ENCODE measurements at regions not wholly inside any gene's neighbourhood (a gene's known extent, or its start where the extent isn't known, plus 50 kb on each side); places are given as distances from the start of the nearest gene placed in this dataset.
"Not testable (repeated sequence)": the region's sequence is repeated elsewhere in the genome, so short reads cannot be mapped to it uniquely, and the experiment has no call there.

GRCh38 chr4:114043116-114043515, 63.7 kb upstream of the ARSJ start:
- no peak overlapping the region for H3K4me3 ChIP-seq
- no peak overlapping the region for H3K4me2 ChIP-seq
- H3K79me2 ChIP-seq: no peaks in the 10 kb centered on the region
- no peaks in the 10 kb centered on the region for H3K9me2 ChIP-seq (replicated peaks; ENCODE audit: insufficient read depth)
- no peaks in the 10 kb centered on the region for H3K4me1 ChIP-seq (ENCODE audit: insufficient read depth)
- H3K27me3 ChIP-seq: no peaks in the 10 kb centered on the region
- H3K9me3 ChIP-seq (ENCODE audit: low read depth): no peaks in the 10 kb centered on the region
- H2AFZ ChIP-seq: no peak overlapping the region
- no peaks in the 10 kb centered on the region for H3K36me3 ChIP-seq (replicated peaks; ENCODE audit: insufficient read depth, low read depth)
- H3K27ac ChIP-seq: no peak overlapping the region
- no peaks in the 10 kb centered on the region for H4K20me1 ChIP-seq (ENCODE audit: insufficient read depth, poor library complexity, severe bottlenecking)
- TF ChIP-seq CTCF (IDR thresholded peaks at IDR 0.05; ENCODE audit: poor library complexity): no peak
- TF ChIP-seq EZH2 (IDR thresholded peaks at IDR 0.05; ENCODE audit: borderline replicate concordance): no peak
- no peak for TF ChIP-seq EZH2phosphoT487 (IDR thresholded peaks at IDR 0.05; ENCODE audit: low read depth, severe bottlenecking, unreplicated experiment)
- DNase-seq (ENCODE audit: low spot score): no peak

GRCh38 chr4:114044351-114044750, 64.9 kb upstream of the ARSJ start:
- H3K9me2 ChIP-seq (replicated peaks; ENCODE audit: insufficient read depth); H3K4me2 ChIP-seq; H4K20me1 ChIP-seq (ENCODE audit: insufficient read depth, poor library complexity, severe bottlenecking); H3K79me2 ChIP-seq; DNase-seq (ENCODE audit: low spot score); H3K27me3 ChIP-seq; H3K4me1 ChIP-seq (ENCODE audit: insufficient read depth); H3K36me3 ChIP-seq (replicated peaks; ENCODE audit: insufficient read depth, low read depth); H2AFZ ChIP-seq; H3K9me3 ChIP-seq (ENCODE audit: low read depth); H3K27ac ChIP-seq; H3K4me3 ChIP-seq: not testable (repeated sequence)
- WGBS (ENCODE audit: low lambda C conversion rate, missing lambda C conversion rate): 95% methylated on average over 14 of the region's 14 CpGs

GRCh38 chr4:114046331-114046730, 66.9 kb upstream of the ARSJ start:
- Histone ChIP-seq H4K20me1 (ENCODE audit: insufficient read depth, poor library complexity, severe bottlenecking) (no peaks in the 10 kb centered on the region), H3K4me3 (no peak overlapping the region), H3K79me2 (no peaks in the 10 kb centered on the region), H3K27ac (no peak overlapping the region), H3K4me1 (ENCODE audit: insufficient read depth) (no peaks in the 10 kb centered on the region), H3K9me2 (replicated peaks; ENCODE audit: insufficient read depth) (no peaks in the 10 kb centered on the region), H3K9me3 (ENCODE audit: low read depth) (no peaks in the 10 kb centered on the region), H3K36me3 (replicated peaks; ENCODE audit: insufficient read depth, low read depth) (no peaks in the 10 kb centered on the region), H2AFZ (no peak overlapping the region), H3K4me2 (no peak overlapping the region), H3K27me3 (no peaks in the 10 kb centered on the region)
- WGBS (ENCODE audit: low lambda C conversion rate, missing lambda C conversion rate): 83% methylated on average over 3 of the region's 3 CpGs
- TF ChIP-seq EZH2 (IDR thresholded peaks at IDR 0.05; ENCODE audit: borderline replicate concordance) (no peak), CTCF (IDR thresholded peaks at IDR 0.05; ENCODE audit: poor library complexity) (no peak), EZH2phosphoT487 (IDR thresholded peaks at IDR 0.05; ENCODE audit: low read depth, severe bottlenecking, unreplicated experiment) (no peak)
- DNase-seq (ENCODE audit: low spot score): no peak

- not testable (repeated sequence) for H3K36me3 ChIP-seq (replicated peaks; ENCODE audit: insufficient read depth, low read depth); H3K4me2 ChIP-seq; H4K20me1 ChIP-seq (ENCODE audit: insufficient read depth, poor library complexity, severe bottlenecking); H3K4me1 ChIP-seq (ENCODE audit: insufficient read depth); H3K27ac ChIP-seq; H3K4me3 ChIP-seq; H3K27me3 ChIP-seq; H3K79me2 ChIP-seq; H2AFZ ChIP-seq; DNase-seq (ENCODE audit: low spot score); H3K9me3 ChIP-seq (ENCODE audit: low read depth); H3K9me2 ChIP-seq (replicated peaks; ENCODE audit: insufficient read depth)
- WGBS (ENCODE audit: low lambda C conversion rate, missing lambda C conversion rate): 83% methylated on average over 3 of the region's 3 CpGs
Measured at GRCh38 chr4:114048154-114048553, 68.7 kb upstream of the ARSJ start.

- H3K9me2 ChIP-seq (replicated peaks; ENCODE audit: insufficient read depth): no peaks in the 10 kb centered on the region
- 90% methylated on average over 4 of the region's 4 CpGs for WGBS (ENCODE audit: low lambda C conversion rate, missing lambda C conversion rate)
- H3K27ac ChIP-seq: no peak overlapping the region
- H4K20me1 ChIP-seq (ENCODE audit: insufficient read depth, poor library complexity, severe bottlenecking): no peaks in the 10 kb centered on the region
- H3K27me3 ChIP-seq: no peaks in the 10 kb centered on the region
- no peaks in the 10 kb centered on the region for H3K36me3 ChIP-seq (replicated peaks; ENCODE audit: insufficient read depth, low read depth)
- no peak overlapping the region for H2AFZ ChIP-seq
- no peak overlapping the region for H3K4me2 ChIP-seq
- no peaks in the 10 kb centered on the region for H3K79me2 ChIP-seq
- DNase-seq (ENCODE audit: low spot score): no peak
- TF ChIP-seq CTCF (IDR thresholded peaks at IDR 0.05; ENCODE audit: poor library complexity) (no peak), EZH2phosphoT487 (IDR thresholded peaks at IDR 0.05; ENCODE audit: low read depth, severe bottlenecking, unreplicated experiment) (no peak)
- H3K4me1 ChIP-seq (ENCODE audit: insufficient read depth): no peaks in the 10 kb centered on the region
- no peak overlapping the region for H3K4me3 ChIP-seq
- H3K9me3 ChIP-seq (ENCODE audit: low read depth): no peaks in the 10 kb centered on the region
Measured at GRCh38 chr4:114052227-114052626, 72.8 kb upstream of the ARSJ start.

Data from hepatocyte (in vitro differentiated cells).